ENCODE measurements at regions not wholly inside any gene's neighbourhood (a gene's known extent, or its start where the extent isn't known, plus 50 kb on each side); places are given as distances from the start of the nearest gene placed in this dataset.

DNA sequence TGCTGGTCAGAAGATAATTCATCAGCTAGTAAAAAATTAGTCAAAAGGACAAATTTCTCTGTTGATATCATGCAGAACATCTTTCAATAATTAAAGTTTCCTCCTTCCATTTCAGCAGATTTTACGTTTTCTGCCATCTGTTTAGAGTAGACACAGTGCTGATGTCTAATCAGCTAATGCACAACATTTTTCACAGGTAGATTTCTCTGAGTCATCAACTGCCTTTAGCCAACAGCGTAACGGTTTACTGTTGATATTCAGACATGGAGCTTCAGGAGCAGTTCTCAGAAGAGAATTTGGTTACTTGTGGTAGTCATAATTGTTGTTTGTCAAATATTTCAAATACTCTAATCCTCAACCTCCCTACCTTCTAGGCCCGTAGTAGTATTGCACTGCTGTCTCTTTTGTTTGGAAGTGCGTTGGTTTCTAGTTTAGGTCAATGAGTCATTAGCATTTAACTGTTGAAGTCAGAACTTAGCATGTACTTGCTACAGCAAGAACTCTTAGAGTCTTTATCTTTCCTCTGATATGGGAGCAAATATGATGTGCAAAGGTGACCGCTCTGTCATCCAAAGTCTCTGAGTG, 86.8 kb upstream of the TFPI start:
- intact Hi-C loops (cut with micrococcal nuclease): no loop called here
- Mint-ChIP-seq H3K9me3 (no peaks in the 10 kb centered on the region), H3K4me3 (no peak overlapping the region), H3K27ac (no peak overlapping the region), H3K4me1 (no peaks in the 10 kb centered on the region), H3K27me3 (no peaks in the 10 kb centered on the region), H3K36me3 (ENCODE audit: low read depth) (no peaks in the 10 kb centered on the region)
- ChIA-PET POLR2A (no interaction called here), CTCF (no interaction called here)
- TF ChIP-seq, protein P1, sequence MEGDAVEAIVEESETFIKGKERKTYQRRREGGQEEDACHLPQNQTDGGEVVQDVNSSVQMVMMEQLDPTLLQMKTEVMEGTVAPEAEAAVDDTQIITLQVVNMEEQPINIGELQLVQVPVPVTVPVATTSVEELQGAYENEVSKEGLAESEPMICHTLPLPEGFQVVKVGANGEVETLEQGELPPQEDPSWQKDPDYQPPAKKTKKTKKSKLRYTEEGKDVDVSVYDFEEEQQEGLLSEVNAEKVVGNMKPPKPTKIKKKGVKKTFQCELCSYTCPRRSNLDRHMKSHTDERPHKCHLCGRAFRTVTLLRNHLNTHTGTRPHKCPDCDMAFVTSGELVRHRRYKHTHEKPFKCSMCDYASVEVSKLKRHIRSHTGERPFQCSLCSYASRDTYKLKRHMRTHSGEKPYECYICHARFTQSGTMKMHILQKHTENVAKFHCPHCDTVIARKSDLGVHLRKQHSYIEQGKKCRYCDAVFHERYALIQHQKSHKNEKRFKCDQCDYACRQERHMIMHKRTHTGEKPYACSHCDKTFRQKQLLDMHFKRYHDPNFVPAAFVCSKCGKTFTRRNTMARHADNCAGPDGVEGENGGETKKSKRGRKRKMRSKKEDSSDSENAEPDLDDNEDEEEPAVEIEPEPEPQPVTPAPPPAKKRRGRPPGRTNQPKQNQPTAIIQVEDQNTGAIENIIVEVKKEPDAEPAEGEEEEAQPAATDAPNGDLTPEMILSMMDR (IDR thresholded peaks at IDR 0.05): no peak
- DNase-seq (no peak), ATAC-seq (ENCODE audit: low read depth) (no peak)

DNA sequence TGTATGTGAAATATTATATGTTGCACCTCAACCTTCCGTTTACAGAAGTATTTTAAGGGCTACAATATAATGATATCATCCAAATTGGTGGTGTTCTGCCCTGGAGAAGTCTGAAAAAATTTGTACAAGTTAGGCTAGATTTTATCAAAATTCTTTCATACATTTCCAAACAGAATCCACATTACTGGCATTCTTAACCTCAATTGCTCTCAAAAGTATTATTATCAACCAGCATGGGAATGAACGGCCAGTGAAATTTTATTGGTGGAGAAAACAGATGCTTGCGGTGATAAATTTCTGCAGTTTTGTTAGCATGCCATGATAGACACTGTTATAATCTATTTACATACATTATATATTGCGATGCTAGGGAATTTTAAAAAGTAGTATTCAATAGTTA, 88.3 kb upstream of the TFPI start:
- Mint-ChIP-seq H3K9me3 (no peaks in the 10 kb centered on the region), H3K4me1 (no peaks in the 10 kb centered on the region), H3K4me3 (no peak overlapping the region), H3K27me3 (no peaks in the 10 kb centered on the region), H3K36me3 (ENCODE audit: low read depth) (no peaks in the 10 kb centered on the region), H3K27ac (no peak overlapping the region)
- no peak for DNase-seq
- TF ChIP-seq, protein P1 (IDR thresholded peaks at IDR 0.05): no peak
- intact Hi-C loops (cut with micrococcal nuclease): no loop called here
- no peak for ATAC-seq (ENCODE audit: low read depth)
- ChIA-PET CTCF (no interaction called here), POLR2A (no interaction called here)

DNA sequence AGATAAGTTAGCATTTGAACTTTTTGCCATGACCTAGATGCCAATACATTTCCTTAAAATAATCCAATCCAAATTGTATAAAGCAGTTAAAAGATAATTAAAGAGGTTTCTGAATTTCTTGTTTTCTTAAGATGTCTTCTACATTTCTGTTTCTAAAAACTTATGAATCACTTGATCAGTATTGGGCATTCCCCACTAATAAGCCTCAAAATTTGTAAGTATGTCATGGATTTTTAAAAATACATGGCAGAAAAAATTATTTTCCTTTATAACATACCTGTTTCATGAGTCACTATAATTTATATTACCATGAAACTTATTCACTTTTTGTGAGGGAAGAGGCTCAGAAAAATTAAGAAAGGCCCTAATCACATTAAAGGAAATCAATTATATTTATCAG, 90.3 kb upstream of the TFPI start:
- ChIA-PET CTCF (no interaction called here), POLR2A (no interaction called here)
- DNase-seq (no peak), ATAC-seq (ENCODE audit: low read depth) (no peak)
- TF ChIP-seq, protein P1 (IDR thresholded peaks at IDR 0.05): no peak
- no peaks in the 10 kb centered on the region for H3K4me1 Mint-ChIP-seq
- H3K27ac Mint-ChIP-seq: no peak overlapping the region
- no peaks in the 10 kb centered on the region for H3K9me3 Mint-ChIP-seq
- H3K4me3 Mint-ChIP-seq: no peak overlapping the region
- no peaks in the 10 kb centered on the region for H3K36me3 Mint-ChIP-seq (ENCODE audit: low read depth)
- no peaks in the 10 kb centered on the region for H3K27me3 Mint-ChIP-seq
- intact Hi-C loops (cut with micrococcal nuclease): no loop called here

DNA sequence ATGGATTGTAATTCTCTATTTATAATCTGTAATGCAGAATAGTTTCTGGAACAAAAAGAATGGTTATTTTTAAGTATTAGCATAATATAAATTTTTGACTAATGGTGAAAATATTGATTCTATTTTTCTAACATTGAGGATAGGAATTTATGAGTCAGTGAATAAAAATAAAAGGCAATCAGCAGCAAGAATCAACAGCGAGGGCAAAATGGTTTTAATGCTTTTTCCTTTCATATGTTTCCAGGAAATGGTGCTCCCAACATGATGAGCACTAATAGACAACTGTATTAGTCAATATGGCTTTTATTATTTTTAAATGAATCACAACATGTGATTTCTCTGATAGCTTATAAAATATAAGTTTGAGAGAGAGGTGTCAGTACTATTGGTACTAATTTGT, 90.7 kb upstream of the TFPI start:
- ChIA-PET POLR2A (no interaction called here), CTCF (no interaction called here)
- TF ChIP-seq, protein P1 (IDR thresholded peaks at IDR 0.05): no peak
- H3K36me3 Mint-ChIP-seq (ENCODE audit: low read depth): no peaks in the 10 kb centered on the region
- intact Hi-C loops (cut with micrococcal nuclease): no loop called here
- H3K27me3 Mint-ChIP-seq: no peaks in the 10 kb centered on the region
- H3K4me1 Mint-ChIP-seq: no peaks in the 10 kb centered on the region
- H3K27ac Mint-ChIP-seq: no peak overlapping the region
- DNase-seq: no peak
- ATAC-seq (ENCODE audit: low read depth): no peak
- no peaks in the 10 kb centered on the region for H3K9me3 Mint-ChIP-seq
- H3K4me3 Mint-ChIP-seq: no peak overlapping the region

DNA sequence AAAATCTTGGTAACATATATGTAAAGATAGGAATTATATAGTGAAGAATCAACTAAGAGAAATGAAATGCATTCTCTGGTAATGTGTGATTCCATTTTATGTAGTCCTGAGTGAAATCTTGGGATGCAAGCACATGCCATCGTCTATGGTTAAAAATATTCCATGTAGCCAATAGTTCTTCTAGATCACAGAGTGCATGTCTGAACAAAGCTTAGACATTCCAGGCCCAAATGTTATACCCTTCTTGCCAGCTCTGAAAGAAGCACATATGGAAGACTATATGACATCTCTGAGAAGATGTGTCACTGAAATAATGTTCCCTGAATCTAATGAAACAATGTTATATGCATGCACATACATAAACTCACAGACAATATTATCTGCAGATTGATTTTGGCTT, 92.3 kb upstream of the TFPI start:
- ChIA-PET POLR2A (no interaction called here), CTCF (no interaction called here)
- no peak overlapping the region for H3K27ac Mint-ChIP-seq
- intact Hi-C loops (cut with micrococcal nuclease): no loop called here
- ATAC-seq (ENCODE audit: low read depth) (no peak), DNase-seq (no peak)
- no peaks in the 10 kb centered on the region for H3K9me3 Mint-ChIP-seq
- H3K4me1 Mint-ChIP-seq: no peaks in the 10 kb centered on the region
- TF ChIP-seq, protein P1 (IDR thresholded peaks at IDR 0.05): no peak
- no peaks in the 10 kb centered on the region for H3K36me3 Mint-ChIP-seq (ENCODE audit: low read depth)
- no peaks in the 10 kb centered on the region for H3K27me3 Mint-ChIP-seq
- no peak overlapping the region for H3K4me3 Mint-ChIP-seq
